OCI-LY3 (cell line): ENCODE measurements at regions not wholly inside any gene's neighbourhood (a gene's known extent, or its start where the extent isn't known, plus 50 kb on each side); places are given as distances from the start of the nearest gene placed in this dataset.

Source experiments
- H2AFZ ChIP-seq: fragments of 200-600, 300-600 bp; shearing (Covaris generic); 2 replicates; pipeline ENCODE4 v1.6.0; 2014; ENCODE audit warnings: antibody characterized with exemption, low read depth, low read length
- H3K27ac ChIP-seq: fragments of 200-600, 300-600 bp; sonication (generic); 2 replicates; pipeline ENCODE4 v1.5.1; 2014; ENCODE audit warnings: mild to moderate bottlenecking, low read length, moderate library complexity, mixed read lengths
- H3K27me3 ChIP-seq: fragments of 200-600, 300-600 bp; sonication (generic); 2 replicates; pipeline ENCODE4 v1.6.1; 2014; ENCODE audit warnings: low read depth, low read length, mixed read lengths
- H3K36me3 ChIP-seq: fragments of 200-600, 300-600 bp; sonication (generic); replicated peaks from 2 replicates; pipeline ENCODE3; 2014; ENCODE audit warnings: low read depth, low read length, mixed read lengths
- H3K4me1 ChIP-seq: fragments of 300-600, 200-600 bp; sonication (generic); 2 replicates; pipeline ENCODE4 v1.6.1; 2014; ENCODE audit warnings: low read length, mixed read lengths
- H3K4me2 ChIP-seq: fragments of 200-600, 300-600 bp; sonication (generic); 2 replicates; pipeline ENCODE4 v1.6.1; 2014; ENCODE audit warnings: low read length, mixed read lengths
- H3K4me3 ChIP-seq: fragments of 300-600, 200-600 bp; sonication (generic); 2 replicates; pipeline ENCODE4 v1.5.1; 2014; ENCODE audit warnings: antibody characterized with exemption, mild to moderate bottlenecking, low read length, moderate library complexity
- H3K79me2 ChIP-seq: fragments of 300-600, 200-600 bp; shearing (Covaris generic); 2 replicates; pipeline ENCODE4 v1.6.1; 2014; ENCODE audit warnings: mild to moderate bottlenecking, low read length, mixed read lengths
- H3K9ac ChIP-seq: fragments of 300-600, 200-600 bp; shearing (Covaris generic); 2 replicates; pipeline ENCODE4 v1.6.0; 2014; ENCODE audit warnings: mild to moderate bottlenecking, low read length, moderate library complexity
- H3K9me3 ChIP-seq: fragments of 200-600, 300-600 bp; shearing (Covaris generic); 2 replicates; pipeline ENCODE4 v1.6.1; 2014; ENCODE audit warnings: low read length, mixed read lengths; ENCODE audit not compliant: insufficient read depth
- H4K20me1 ChIP-seq: fragments of 200-600, 300-600 bp; sonication (generic); 2 replicates; pipeline ENCODE4 v1.6.1; 2016; ENCODE audit warnings: low read length, mixed read lengths; ENCODE audit not compliant: insufficient read depth
- EZH2phosphoT487 ChIP-seq: fragments of 200-600 bp; shearing (Covaris generic); IDR thresholded peaks from 2 replicates; pipeline ENCODE4 v1.6.1; 2018; ENCODE audit warnings: antibody characterized with exemption, mixed run types, low read depth
- TF ChIP-seq, protein P1 (sequence below): fragments of 200-600, 300-600 bp; sonication (generic); IDR thresholded peaks from 2 replicates; pipeline ENCODE4 v1.5.1; 2014; ENCODE audit warnings: antibody characterized with exemption, low read length, low read depth

DNA sequence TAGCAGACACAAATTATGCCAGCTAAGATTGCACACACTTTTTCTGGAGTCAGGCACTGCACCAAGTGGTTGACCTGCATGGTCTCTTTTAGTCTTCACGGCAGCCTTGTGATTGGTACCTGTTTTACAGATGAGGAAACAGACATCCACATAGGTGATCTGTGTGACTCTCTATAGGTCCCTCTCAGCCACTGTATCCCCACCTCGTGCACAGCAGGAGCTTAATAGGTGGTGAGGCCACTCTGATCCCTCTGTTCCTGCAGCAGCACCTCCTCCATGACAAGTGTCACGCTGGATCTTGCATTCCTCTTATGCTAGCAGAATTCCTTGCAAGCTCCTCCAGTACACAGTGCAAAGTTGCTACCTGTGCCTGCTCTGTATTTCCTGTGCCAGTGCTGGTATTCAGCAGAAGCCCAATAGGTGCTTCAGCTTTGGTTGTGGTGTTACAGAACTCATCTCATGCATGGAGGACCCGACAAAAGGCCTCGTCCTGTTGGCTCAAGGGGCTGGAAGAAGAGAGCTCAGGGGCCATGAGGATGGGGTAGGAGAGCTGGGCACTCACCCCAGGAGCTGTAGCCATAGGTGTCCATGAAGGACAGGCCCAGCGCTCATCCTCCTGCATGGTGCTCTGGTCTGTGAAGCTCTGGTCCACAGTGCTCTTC, 546.7 kb downstream of the PTPRU start:
- TF ChIP-seq, protein P1, sequence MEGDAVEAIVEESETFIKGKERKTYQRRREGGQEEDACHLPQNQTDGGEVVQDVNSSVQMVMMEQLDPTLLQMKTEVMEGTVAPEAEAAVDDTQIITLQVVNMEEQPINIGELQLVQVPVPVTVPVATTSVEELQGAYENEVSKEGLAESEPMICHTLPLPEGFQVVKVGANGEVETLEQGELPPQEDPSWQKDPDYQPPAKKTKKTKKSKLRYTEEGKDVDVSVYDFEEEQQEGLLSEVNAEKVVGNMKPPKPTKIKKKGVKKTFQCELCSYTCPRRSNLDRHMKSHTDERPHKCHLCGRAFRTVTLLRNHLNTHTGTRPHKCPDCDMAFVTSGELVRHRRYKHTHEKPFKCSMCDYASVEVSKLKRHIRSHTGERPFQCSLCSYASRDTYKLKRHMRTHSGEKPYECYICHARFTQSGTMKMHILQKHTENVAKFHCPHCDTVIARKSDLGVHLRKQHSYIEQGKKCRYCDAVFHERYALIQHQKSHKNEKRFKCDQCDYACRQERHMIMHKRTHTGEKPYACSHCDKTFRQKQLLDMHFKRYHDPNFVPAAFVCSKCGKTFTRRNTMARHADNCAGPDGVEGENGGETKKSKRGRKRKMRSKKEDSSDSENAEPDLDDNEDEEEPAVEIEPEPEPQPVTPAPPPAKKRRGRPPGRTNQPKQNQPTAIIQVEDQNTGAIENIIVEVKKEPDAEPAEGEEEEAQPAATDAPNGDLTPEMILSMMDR = no peak
- TF ChIP-seq EZH2phosphoT487 = no peak
- Histone ChIP-seq H3K36me3 (no peaks in the 10 kb centered on the region), H3K27ac (no peak overlapping the region), H3K4me1 (no peaks in the 10 kb centered on the region), H3K79me2 (no peaks in the 10 kb centered on the region), H3K9me3 (no peaks in the 10 kb centered on the region), H3K27me3 (no peaks in the 10 kb centered on the region), H3K9ac (no peak overlapping the region), H2AFZ (no peak overlapping the region), H3K4me2 (no peak overlapping the region), H3K4me3 (no peak overlapping the region), H4K20me1 (no peaks in the 10 kb centered on the region)

DNA sequence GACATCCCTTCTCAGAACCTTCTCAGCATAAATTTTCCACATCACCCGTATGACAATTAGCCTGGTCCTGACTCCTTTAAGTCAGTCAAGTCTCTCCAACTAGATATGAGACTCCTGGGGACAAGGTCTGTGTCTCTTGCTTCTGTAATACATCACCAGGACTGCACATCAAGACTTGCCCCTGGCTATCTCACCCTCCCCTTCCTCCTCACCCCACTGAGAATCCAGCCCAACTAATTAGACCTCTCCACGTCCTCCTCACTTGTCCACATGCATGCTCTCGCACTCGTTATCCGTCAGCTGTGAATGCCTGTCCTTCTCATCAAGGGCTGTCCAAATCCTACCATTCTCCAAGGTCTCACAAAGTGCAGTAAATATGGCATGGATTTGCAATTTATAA, 542.8 kb downstream of the PTPRU start:
- Histone ChIP-seq H3K9ac (no peak overlapping the region), H3K4me2 (no peak overlapping the region), H3K9me3 (no peaks in the 10 kb centered on the region), H2AFZ (no peak overlapping the region), H3K27ac (no peak overlapping the region), H3K79me2 (no peaks in the 10 kb centered on the region), H3K4me1 (no peaks in the 10 kb centered on the region), H4K20me1 (no peaks in the 10 kb centered on the region), H3K27me3 (no peaks in the 10 kb centered on the region), H3K36me3 (no peaks in the 10 kb centered on the region), H3K4me3 (no peak overlapping the region)
- no peak for TF ChIP-seq EZH2phosphoT487
- TF ChIP-seq, protein P1 = no peak

DNA sequence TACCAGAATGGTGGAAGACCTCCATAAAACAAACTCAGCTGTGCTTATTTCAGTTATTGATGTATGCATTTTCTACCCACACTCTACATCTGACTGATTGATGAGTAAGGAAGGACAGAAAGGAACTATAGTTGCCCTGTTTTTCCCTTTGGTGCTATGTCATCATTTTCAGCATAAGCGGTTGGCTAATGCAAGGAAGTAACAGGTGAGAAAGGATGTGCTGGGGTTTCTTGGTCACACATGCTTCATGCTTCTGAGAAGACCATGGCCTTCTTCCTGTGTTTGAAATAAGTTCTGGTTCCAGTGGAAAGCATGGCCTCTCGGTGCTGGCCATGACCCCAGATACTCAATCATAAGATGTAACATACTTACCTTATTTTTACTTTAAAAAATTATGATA, 541.2 kb downstream of the PTPRU start:
- Histone ChIP-seq H3K27me3 (no peaks in the 10 kb centered on the region), H3K9me3 (no peaks in the 10 kb centered on the region), H3K4me1 (no peaks in the 10 kb centered on the region), H4K20me1 (no peaks in the 10 kb centered on the region), H3K4me2 (no peak overlapping the region), H3K36me3 (no peaks in the 10 kb centered on the region), H3K4me3 (no peak overlapping the region), H3K27ac (no peak overlapping the region), H3K79me2 (no peaks in the 10 kb centered on the region), H3K9ac (no peak overlapping the region), H2AFZ (no peak overlapping the region)
- TF ChIP-seq EZH2phosphoT487 = no peak
- TF ChIP-seq, protein P1 = no peak

DNA sequence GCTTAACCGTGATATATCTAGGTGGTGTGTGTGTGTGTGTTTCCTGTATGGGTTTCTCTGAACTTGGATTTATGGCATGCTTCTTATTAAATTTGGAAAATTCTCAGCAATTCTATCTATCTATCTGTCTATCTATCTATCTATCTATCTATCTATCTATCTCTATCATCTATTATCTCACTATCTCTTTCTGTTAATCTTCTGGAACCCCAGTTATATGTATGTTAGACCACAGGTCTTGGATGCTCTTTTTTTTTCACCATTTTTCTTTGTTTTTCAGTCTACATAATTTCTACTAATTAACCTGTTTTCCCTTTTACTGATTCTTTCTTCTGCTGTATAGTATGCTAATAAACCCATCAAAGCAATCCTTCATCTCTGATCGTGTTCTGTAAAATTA, 538.0 kb downstream of the PTPRU start:
- H2AFZ ChIP-seq = no peak overlapping the region
- H3K9ac ChIP-seq = no peak overlapping the region
- H4K20me1 ChIP-seq = no peaks in the 10 kb centered on the region

More for the DNA sequence above, 538.0 kb downstream of the PTPRU start:
- no peak overlapping the region for H3K4me3 ChIP-seq
- H3K27ac ChIP-seq = no peak overlapping the region
- no peak for TF ChIP-seq EZH2phosphoT487
- TF ChIP-seq, protein P1 = no peak
- no peaks in the 10 kb centered on the region for H3K36me3 ChIP-seq
- H3K79me2 ChIP-seq = no peaks in the 10 kb centered on the region
- no peaks in the 10 kb centered on the region for H3K4me1 ChIP-seq
- H3K4me2 ChIP-seq = no peak overlapping the region
- H3K27me3 ChIP-seq = no peaks in the 10 kb centered on the region
- H3K9me3 ChIP-seq = no peaks in the 10 kb centered on the region
